Loucy (cell line): ENCODE measurements at regions not wholly inside any gene's neighbourhood (a gene's known extent, or its start where the extent isn't known, plus 50 kb on each side); places are given as distances from the start of the nearest gene placed in this dataset.
"Not testable (repeated sequence)": the region's sequence is repeated elsewhere in the genome, so short reads cannot be mapped to it uniquely, and the experiment has no call there.

Experiments
- H2AFZ ChIP-seq: fragments of 200-600 bp; sonication (generic); 2 replicates; pipeline ENCODE4 v1.6.0; 2016; ENCODE audit warnings: antibody characterized with exemption, mild to moderate bottlenecking, low read length, moderate library complexity
- H3F3A ChIP-seq: fragments of 200-600 bp; 2 replicates; pipeline ENCODE4 v1.6.0; 2016; ENCODE audit warnings: antibody characterized with exemption, low read depth, mild to moderate bottlenecking
- H3K27me3 ChIP-seq: fragments of 200-600 bp; sonication (generic); 2 replicates; pipeline ENCODE4 v1.6.1; 2014; ENCODE audit warnings: low read length, mild to moderate bottlenecking; ENCODE audit not compliant: insufficient read depth, poor library complexity, severe bottlenecking
- H3K36me3 ChIP-seq: fragments of 200-600 bp; sonication (generic); 2 replicates; pipeline ENCODE4 v1.6.1; 2016; ENCODE audit warnings: low read length; ENCODE audit not compliant: insufficient read depth
- H3K4me1 ChIP-seq: fragments of 200-600 bp; sonication (generic); 2 replicates; pipeline ENCODE4 v1.5.1; 2014; ENCODE audit warnings: low read length, mild to moderate bottlenecking; ENCODE audit not compliant: insufficient read depth, poor library complexity, severe bottlenecking
- H3K4me2 ChIP-seq: fragments of 200-600 bp; sonication (generic); 2 replicates; pipeline ENCODE4 v1.6.0; 2014; ENCODE audit warnings: antibody characterized with exemption, low read length, low read depth, mild to moderate bottlenecking; ENCODE audit not compliant: poor library complexity, severe bottlenecking
- H3K4me3 ChIP-seq: fragments of 200-600 bp; sonication (generic); 2 replicates; pipeline ENCODE4 v1.5.1; 2014; ENCODE audit warnings: low read length, mild to moderate bottlenecking, mixed read lengths; ENCODE audit not compliant: poor library complexity, severe bottlenecking
- H3K79me2 ChIP-seq: fragments of 200-600 bp; sonication (generic); 2 replicates; pipeline ENCODE4 v1.6.1; 2014; ENCODE audit warnings: low read length; ENCODE audit not compliant: insufficient read depth
- H3K9ac ChIP-seq: fragments of 200-600 bp; sonication (generic); 2 replicates; pipeline ENCODE4 v1.6.0; 2014; ENCODE audit warnings: mild to moderate bottlenecking, low read depth, low read length, moderate library complexity; ENCODE audit not compliant: poor library complexity, severe bottlenecking
- H3K9me2 ChIP-seq: fragments of 200-600 bp; sonication (generic); replicated peaks from 2 replicates; pipeline ENCODE4 v1.6.1; 2016; ENCODE audit warnings: low read depth, low read length, mixed read lengths
- H3K9me3 ChIP-seq: fragments of 200-600 bp; sonication (generic); 2 replicates; pipeline ENCODE4 v1.6.1; 2014; ENCODE audit warnings: mild to moderate bottlenecking, antibody characterized with exemption, low read length, low read depth; ENCODE audit not compliant: insufficient read depth
- H4K20me1 ChIP-seq: fragments of 200-600 bp; sonication (generic); 2 replicates; pipeline ENCODE4 v1.6.0; 2014; ENCODE audit warnings: antibody characterized with exemption, low read length, mild to moderate bottlenecking; ENCODE audit not compliant: insufficient read depth, poor library complexity, severe bottlenecking
- CTCF ChIP-seq: fragments of 200-600 bp; sonication (generic); conservative IDR thresholded peaks from 2 replicates; pipeline ENCODE4 v1.5.1; 2014; ENCODE audit warnings: mild to moderate bottlenecking, antibody characterized with exemption, low read length
- EZH2phosphoT487 ChIP-seq: fragments of 200-600 bp; IDR thresholded peaks from 2 replicates; pipeline ENCODE4 v1.6.1; 2018; ENCODE audit warnings: antibody characterized with exemption, mild to moderate bottlenecking, moderate library complexity, borderline replicate concordance

GRCh38 chr13:91249370-91249769, 98.1 kb upstream of the MIR17HG start:
- no peaks in the 10 kb centered on the region for H3K36me3 ChIP-seq
- no peaks in the 10 kb centered on the region for H3K4me1 ChIP-seq
- H3K9me3 ChIP-seq, result no peaks in the 10 kb centered on the region
- H3F3A ChIP-seq, result no peaks in the 10 kb centered on the region
- no peak overlapping the region for H3K9ac ChIP-seq
- TF ChIP-seq CTCF, result no peak
- TF ChIP-seq EZH2phosphoT487, result no peak
- no peak overlapping the region for H3K4me3 ChIP-seq
- H3K4me2 ChIP-seq, result no peak overlapping the region
- no peak overlapping the region for H2AFZ ChIP-seq
- no peaks in the 10 kb centered on the region for H3K27me3 ChIP-seq
- no peaks in the 10 kb centered on the region for H3K79me2 ChIP-seq
- no peaks in the 10 kb centered on the region for H4K20me1 ChIP-seq
- no peaks in the 10 kb centered on the region for H3K9me2 ChIP-seq

- Histone ChIP-seq H3K4me3 (no peak overlapping the region), H2AFZ (no peak overlapping the region), H3K9ac (no peak overlapping the region), H3K36me3 (no peaks in the 10 kb centered on the region), H3F3A (no peaks in the 10 kb centered on the region), H3K79me2 (no peaks in the 10 kb centered on the region), H4K20me1 (no peaks in the 10 kb centered on the region), H3K9me2 (no peaks in the 10 kb centered on the region), H3K9me3 (no peaks in the 10 kb centered on the region), H3K27me3 (no peaks in the 10 kb centered on the region), H3K4me1 (no peaks in the 10 kb centered on the region), H3K4me2 (no peak overlapping the region)
- TF ChIP-seq EZH2phosphoT487, result no peak
- no peak for TF ChIP-seq CTCF
Measured at GRCh38 chr13:91249861-91250260, 97.6 kb upstream of the MIR17HG start.

- H2AFZ ChIP-seq, H3K9me2 ChIP-seq, H3F3A ChIP-seq, H3K79me2 ChIP-seq, H3K4me3 ChIP-seq, H3K9ac ChIP-seq, H4K20me1 ChIP-seq, H3K36me3 ChIP-seq, H3K4me2 ChIP-seq, H3K9me3 ChIP-seq, H3K27me3 ChIP-seq, H3K4me1 ChIP-seq: not testable (repeated sequence)
Measured at GRCh38 chr13:91251573-91251972, 95.9 kb upstream of the MIR17HG start.

GRCh38 chr13:91264484-91264883, 83.0 kb upstream of the MIR17HG start:
- Histone ChIP-seq H2AFZ (no peak overlapping the region), H4K20me1 (no peaks in the 10 kb centered on the region), H3K4me1 (no peaks in the 10 kb centered on the region), H3K9me3 (no peaks in the 10 kb centered on the region), H3K4me2 (no peak overlapping the region), H3F3A (no peaks in the 10 kb centered on the region), H3K9ac (no peak overlapping the region), H3K36me3 (no peaks in the 10 kb centered on the region), H3K4me3 (no peak overlapping the region), H3K9me2 (no peaks in the 10 kb centered on the region), H3K79me2 (no peaks in the 10 kb centered on the region), H3K27me3 (no peaks in the 10 kb centered on the region)
- no peak for TF ChIP-seq CTCF
- TF ChIP-seq EZH2phosphoT487, result no peak
